ENCODE measurements at regions not wholly inside any gene's neighbourhood (a gene's known extent, or its start where the extent isn't known, plus 50 kb on each side); places are given as distances from the start of the nearest gene placed in this dataset.

DNA sequence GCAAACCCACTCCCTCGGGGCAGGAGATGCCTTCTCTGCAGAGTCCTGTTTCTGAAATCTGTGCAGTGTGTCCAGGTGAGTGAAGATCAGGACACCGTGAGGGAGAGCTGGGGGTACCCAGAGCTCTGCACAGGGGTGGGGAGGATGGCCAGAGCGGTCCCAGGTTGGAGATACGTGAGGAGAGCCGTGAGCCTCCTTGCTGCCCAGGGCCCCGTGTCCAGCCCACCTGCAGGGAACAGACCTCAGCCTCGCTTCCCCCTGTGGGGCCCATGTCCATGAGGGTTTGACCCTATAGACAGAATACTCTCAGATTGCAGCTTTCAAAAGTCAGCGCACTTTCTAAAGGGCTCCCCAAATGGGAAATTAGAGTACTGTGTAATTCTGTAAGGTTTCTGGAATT, 66.5 kb upstream of the EN2 start:
- no peak overlapping the region for H2AFZ ChIP-seq (ENCODE audit: control insufficient read depth, low read length)
- no peaks in the 10 kb centered on the region for H3K4me1 ChIP-seq (ENCODE audit: control insufficient read depth, extremely low read depth, insufficient read depth, low read length)
- H3K27me3 ChIP-seq (ENCODE audit: control insufficient read depth, extremely low read depth, insufficient read depth, low read length) = peaks cover 7% of the 10 kb centered on the region
- no peak overlapping the region for H3K9ac ChIP-seq (ENCODE audit: control insufficient read depth, extremely low read depth, insufficient read depth, low read length)
- H3K27ac ChIP-seq (ENCODE audit: control insufficient read depth, insufficient read depth, low read length) = no peak overlapping the region
- TF ChIP-seq, protein P1, sequence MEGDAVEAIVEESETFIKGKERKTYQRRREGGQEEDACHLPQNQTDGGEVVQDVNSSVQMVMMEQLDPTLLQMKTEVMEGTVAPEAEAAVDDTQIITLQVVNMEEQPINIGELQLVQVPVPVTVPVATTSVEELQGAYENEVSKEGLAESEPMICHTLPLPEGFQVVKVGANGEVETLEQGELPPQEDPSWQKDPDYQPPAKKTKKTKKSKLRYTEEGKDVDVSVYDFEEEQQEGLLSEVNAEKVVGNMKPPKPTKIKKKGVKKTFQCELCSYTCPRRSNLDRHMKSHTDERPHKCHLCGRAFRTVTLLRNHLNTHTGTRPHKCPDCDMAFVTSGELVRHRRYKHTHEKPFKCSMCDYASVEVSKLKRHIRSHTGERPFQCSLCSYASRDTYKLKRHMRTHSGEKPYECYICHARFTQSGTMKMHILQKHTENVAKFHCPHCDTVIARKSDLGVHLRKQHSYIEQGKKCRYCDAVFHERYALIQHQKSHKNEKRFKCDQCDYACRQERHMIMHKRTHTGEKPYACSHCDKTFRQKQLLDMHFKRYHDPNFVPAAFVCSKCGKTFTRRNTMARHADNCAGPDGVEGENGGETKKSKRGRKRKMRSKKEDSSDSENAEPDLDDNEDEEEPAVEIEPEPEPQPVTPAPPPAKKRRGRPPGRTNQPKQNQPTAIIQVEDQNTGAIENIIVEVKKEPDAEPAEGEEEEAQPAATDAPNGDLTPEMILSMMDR (optimal IDR thresholded peaks at IDR 0.05 in 1 of 3, IDR thresholded peaks at IDR 0.05 in 1 of 3, conservative IDR thresholded peaks at IDR 0.05 in 1 of 3; ENCODE audit: extremely low read depth in 1 of 3, insufficient read depth in 2 of 3, low read length in 3 of 3) = no peak
- TF ChIP-seq EZH2 (IDR thresholded peaks at IDR 0.05; ENCODE audit: low read length) = no peak
- no peak for FAIRE-seq
- no peaks in the 10 kb centered on the region for H4K20me1 ChIP-seq (ENCODE audit: control insufficient read depth, extremely low read depth, insufficient read depth, low read length)
- no peaks in the 10 kb centered on the region for H3K36me3 ChIP-seq (ENCODE audit: control insufficient read depth in 2 of 2, extremely low read depth in 1 of 2, insufficient read depth in 2 of 2, low read length in 2 of 2)
- H3K4me2 ChIP-seq (ENCODE audit: control insufficient read depth, extremely low read depth, insufficient read depth, low read depth, low read length) = no peak overlapping the region
- no peaks in the 10 kb centered on the region for H3K9me1 ChIP-seq (ENCODE audit: control insufficient read depth, extremely low read depth, insufficient read depth, low read length)
- H3K4me3 ChIP-seq (ENCODE audit: control insufficient read depth in 2 of 3, extremely low read depth in 1 of 3, insufficient read depth in 2 of 3, low read depth in 1 of 3, low read length in 3 of 3) = no peak overlapping the region
- DNase-seq (ENCODE audit: low read depth, low spot score) = no peak
- dilution Hi-C loops (cut with MboI; ENCODE audit: extremely low pct_ligation_motif_present, low sequenced_read_pairs) = no loop called here
- H3K79me2 ChIP-seq (ENCODE audit: control insufficient read depth, insufficient read depth, low read length) = no peaks in the 10 kb centered on the region
- no peaks in the 10 kb centered on the region for H3K9me3 ChIP-seq (ENCODE audit: control insufficient read depth, low read depth, low read length)

DNA sequence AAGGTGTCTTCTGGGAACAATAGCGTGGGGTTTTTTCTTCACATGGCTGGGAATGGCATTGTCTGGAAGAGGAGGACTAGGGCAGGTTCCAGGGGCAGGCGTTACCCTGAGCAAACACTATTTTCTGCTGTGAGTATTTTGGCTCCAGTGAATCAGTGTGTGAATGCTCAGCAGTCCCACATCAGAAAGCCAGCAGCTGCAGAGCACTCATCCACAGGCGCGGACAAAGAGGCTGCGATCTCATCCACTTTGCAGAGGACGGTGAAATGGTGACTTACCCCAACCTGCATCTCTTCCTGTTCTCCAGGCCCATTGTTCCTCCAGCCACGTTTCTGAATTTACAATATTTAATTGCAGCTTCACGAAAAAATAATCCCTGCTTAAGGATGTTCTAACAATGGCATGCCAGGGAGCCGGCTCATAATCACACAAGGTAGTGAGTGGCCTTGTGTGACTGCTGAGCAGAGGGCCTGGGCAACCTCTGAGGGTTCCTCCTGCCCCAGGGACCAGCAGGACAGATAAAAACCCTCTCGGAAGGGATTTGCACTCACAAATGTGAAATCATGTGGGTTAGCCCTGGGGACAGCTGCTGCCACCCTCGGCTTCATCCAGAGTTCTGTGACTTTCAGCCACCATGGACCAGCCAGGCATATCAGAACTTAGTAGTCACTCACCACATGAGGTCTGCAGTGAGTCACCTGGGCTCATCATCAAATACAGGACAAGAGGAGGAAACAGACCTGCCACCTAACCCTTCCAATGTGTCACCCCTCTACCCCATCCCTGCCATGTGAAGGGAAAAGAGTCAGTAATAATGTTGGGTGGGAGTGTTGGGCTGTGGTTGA, 65.0 kb upstream of the EN2 start:
- no peaks in the 10 kb centered on the region for H4K20me1 ChIP-seq (ENCODE audit: control insufficient read depth, extremely low read depth, insufficient read depth, low read length)
- DNase-seq (ENCODE audit: low read depth, low spot score) (no peak), FAIRE-seq (no peak)
- H3K27me3 ChIP-seq (ENCODE audit: control insufficient read depth, extremely low read depth, insufficient read depth, low read length) = peaks cover 3% of the 10 kb centered on the region
- no peak overlapping the region for H3K27ac ChIP-seq (ENCODE audit: control insufficient read depth, insufficient read depth, low read length)
- H2AFZ ChIP-seq (ENCODE audit: control insufficient read depth, low read length) = no peak overlapping the region
- dilution Hi-C loops (cut with MboI; ENCODE audit: extremely low pct_ligation_motif_present, low sequenced_read_pairs) = no loop called here
- no peaks in the 10 kb centered on the region for H3K36me3 ChIP-seq (ENCODE audit: control insufficient read depth in 2 of 2, extremely low read depth in 1 of 2, insufficient read depth in 2 of 2, low read length in 2 of 2)
- TF ChIP-seq, protein P1 (optimal IDR thresholded peaks at IDR 0.05 in 1 of 3, IDR thresholded peaks at IDR 0.05 in 1 of 3, conservative IDR thresholded peaks at IDR 0.05 in 1 of 3; ENCODE audit: extremely low read depth in 1 of 3, insufficient read depth in 2 of 3, low read length in 3 of 3) = no peak
- no peak for TF ChIP-seq EZH2 (IDR thresholded peaks at IDR 0.05; ENCODE audit: low read length)
- no peaks in the 10 kb centered on the region for H3K79me2 ChIP-seq (ENCODE audit: control insufficient read depth, insufficient read depth, low read length)
- H3K4me3 ChIP-seq (ENCODE audit: control insufficient read depth in 2 of 3, extremely low read depth in 1 of 3, insufficient read depth in 2 of 3, low read depth in 1 of 3, low read length in 3 of 3) = no peak overlapping the region
- no peaks in the 10 kb centered on the region for H3K9me1 ChIP-seq (ENCODE audit: control insufficient read depth, extremely low read depth, insufficient read depth, low read length)
- no peaks in the 10 kb centered on the region for H3K9me3 ChIP-seq (ENCODE audit: control insufficient read depth, low read depth, low read length)
- no peak overlapping the region for H3K4me2 ChIP-seq (ENCODE audit: control insufficient read depth, extremely low read depth, insufficient read depth, low read depth, low read length)
- no peak overlapping the region for H3K9ac ChIP-seq (ENCODE audit: control insufficient read depth, extremely low read depth, insufficient read depth, low read length)
- H3K4me1 ChIP-seq (ENCODE audit: control insufficient read depth, extremely low read depth, insufficient read depth, low read length) = no peaks in the 10 kb centered on the region
